Ovary (tissue), 7 donors: ENCODE measurements at regions not wholly inside any gene's neighbourhood (a gene's known extent, or its start where the extent isn't known, plus 50 kb on each side); places are given as distances from the start of the nearest gene placed in this dataset.
A peak's percentile ranks its signal among the peaks of the same experiment; 100 is the strongest.

ENCODE experiments used
- DNase-seq, 5 donors: peaks; one replicate each; pipeline ENCODE4 v3.0.0-alpha.2; 2019 to 2020
- H3K27ac ChIP-seq, 2 donors: fragments of 200-600 bp; one replicate each; pipeline versions ENCODE4 v1.5.1 to v1.8.0; 2019 to 2022
- H3K27me3 ChIP-seq: fragments of 200-600 bp; one replicate; pipeline ENCODE4 v1.8.0; 2022
- H3K36me3 ChIP-seq: fragments of 200-600 bp; sonication (generic); one replicate; pipeline ENCODE4 v1.5.1; 2019
- H3K4me1 ChIP-seq: one replicate; pipeline ENCODE4 v1.8.1; 2013; ENCODE audit warnings: mild to moderate bottlenecking, moderate library complexity; ENCODE audit not compliant: insufficient read depth
- H3K4me3 ChIP-seq: fragments of 200-600 bp; sonication (generic); one replicate; pipeline ENCODE4 v1.5.1; 2017
- H3K9me3 ChIP-seq, 2 donors: fragments of 200-600 bp in 1 of 2; sonication (generic) in 1 of 2; one replicate each; pipeline versions ENCODE4 v1.5.1 to v1.8.1; 2013 to 2019; ENCODE audit warnings: mild to moderate bottlenecking in 1 of 2, moderate library complexity in 1 of 2
- CTCF ChIP-seq, 3 donors: fragments of 450-650 bp in 2 of 3; fragments of 200-600 bp in 1 of 3; IDR thresholded peaks; one replicate each; pipeline versions ENCODE4 v1.5.1 to v1.8.0; 2016 to 2022; ENCODE audit warnings: antibody characterized with exemption in 3 of 3, mild to moderate bottlenecking in 1 of 3
- EP300 ChIP-seq: sonication (generic); formaldehyde crosslinking; IDR thresholded peaks from one replicate; pipeline ENCODE4 v1.6.1; 2017; ENCODE audit warnings: antibody characterized with exemption
- POLR2A ChIP-seq: fragments of 450-650 bp; IDR thresholded peaks from one replicate; pipeline ENCODE4 v1.6.1; 2017; ENCODE audit warnings: antibody characterized with exemption, mild to moderate bottlenecking, moderate library complexity
- WGBS, 3 donors: extraction: QIAGEN DNeasy Blood & Tissue Kit in 1 of 3; methylation state at CpG; one replicate each; pipeline versions ENCODE4 v1.1.5 to v1.1.7; 2013 to 2017; 5-methylcytosine and 5-hydroxymethylcytosine counted together
- intact Hi-C, 4 donors: fragments of 100-400 bp; cut with DNase I; formaldehyde crosslinking; loops; one replicate each; pipeline versions ENCODE4 v1.11.0 to v1.15.1; 2022 to 2023
- donor health status: DM: no; HTN: no; CAD: no; lungs with moderate emphysema.
- donor health status: DM: no; HTN: no; CAD: no.
- donor health status: Bipolar disorder and iron deficiency.
- donor health status: DM: no; HTN: no; CAD: no.
- donor health status: DM: yes; HTN: yes; CAD: no.

DNA sequence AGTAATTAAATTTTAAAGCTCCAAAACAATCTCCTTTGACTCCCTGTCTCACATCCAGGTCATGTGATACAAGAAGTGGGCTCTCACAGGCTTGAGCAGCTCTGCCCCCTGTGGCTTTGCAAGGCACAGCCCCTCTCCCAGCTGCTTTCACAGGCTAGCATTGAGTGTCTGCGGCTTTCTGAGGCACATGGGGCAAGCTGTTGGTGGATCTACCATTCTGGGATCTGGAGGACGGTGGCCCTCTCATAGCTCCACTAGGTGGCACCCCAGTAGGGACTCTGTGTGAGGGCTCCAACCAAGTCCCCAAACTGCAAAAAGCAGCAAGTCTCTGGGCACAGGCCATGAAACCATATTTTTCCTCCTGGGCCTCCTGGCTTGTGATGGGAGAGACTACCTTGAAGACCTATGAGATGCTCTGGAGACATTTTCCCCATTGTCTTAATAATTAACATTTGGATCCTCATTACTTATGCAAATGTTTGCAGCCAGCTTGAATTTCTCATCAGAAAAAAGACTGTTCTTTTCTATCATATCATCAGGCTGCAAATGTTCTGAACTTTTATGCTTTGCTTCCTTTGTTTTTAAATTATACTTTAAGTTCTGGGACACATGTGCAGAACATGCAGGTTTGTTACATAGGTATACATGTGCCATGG, 554.1 kb upstream of the OLFM3 start:
- no peaks in the 10 kb centered on the region for H3K36me3 ChIP-seq
- H3K4me3 ChIP-seq: no peak overlapping the region
- H3K27ac ChIP-seq: no peak overlapping the region
- H3K27me3 ChIP-seq: no peaks in the 10 kb centered on the region
- H3K4me1 ChIP-seq: no peaks in the 10 kb centered on the region
- no peaks in the 10 kb centered on the region for H3K9me3 ChIP-seq
- no peak for TF ChIP-seq EP300
- no peak for TF ChIP-seq CTCF (IDR thresholded peaks at IDR 0.05)
- TF ChIP-seq POLR2A: no peak
- intact Hi-C loops: no loop called here
- DNase-seq: peak in 1 of 5 donors; percentile 7
- 85 to 89% (median 86%) methylated on average over 2 of the region's 2 CpGs for WGBS, 3 donors

- 74 to 83% (median 79%) methylated on average over 2 of the region's 2 CpGs for WGBS, 3 donors
Observed at GRCh38 chr1:102546251-102546650, 549.5 kb upstream of the OLFM3 start.

DNA sequence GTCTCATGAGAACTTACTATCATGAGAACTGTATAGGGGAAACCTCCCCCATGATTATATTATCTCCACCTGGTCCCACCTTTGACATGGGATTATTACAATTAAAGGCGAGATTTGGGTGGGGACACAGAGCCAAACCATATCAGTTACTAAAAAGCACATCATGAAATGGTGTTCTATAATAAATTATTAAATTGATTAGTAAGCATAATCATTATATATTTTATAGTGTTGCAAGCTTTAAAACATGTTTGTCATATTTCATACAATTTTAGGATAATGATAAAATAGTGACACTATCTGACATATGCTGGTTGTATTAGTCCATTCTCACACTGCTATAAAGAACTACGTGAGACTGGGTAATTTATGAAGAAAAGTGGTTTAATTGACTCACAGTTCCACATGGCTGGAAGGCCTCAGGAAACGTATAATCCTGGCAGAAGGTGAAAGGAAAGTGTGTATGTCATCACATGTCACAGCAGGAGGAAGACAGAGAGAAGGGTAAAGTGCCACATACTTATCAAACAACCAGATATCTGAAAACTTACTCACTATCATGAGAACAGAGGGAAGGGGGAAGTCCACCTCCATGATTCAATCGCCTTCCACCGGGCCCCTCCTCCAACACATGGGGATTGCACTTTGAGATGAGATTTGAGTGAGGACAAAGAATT, 539.2 kb upstream of the OLFM3 start:
- Histone ChIP-seq H3K4me3 (no peak overlapping the region), H3K27me3 (no peaks in the 10 kb centered on the region), H3K36me3 (no peaks in the 10 kb centered on the region), H3K4me1 (no peaks in the 10 kb centered on the region), H3K9me3 (no peaks in the 10 kb centered on the region), H3K27ac (no peak overlapping the region)
- intact Hi-C loops: no loop called here
- DNase-seq: no peak
- WGBS, 3 donors: 69 to 80% (median 75%) methylated on average over 5 of the region's 5 CpGs
- TF ChIP-seq CTCF (IDR thresholded peaks at IDR 0.05) (no peak), POLR2A (no peak), EP300 (no peak)

More at GRCh38 chr1:102546251-102546650, 549.5 kb upstream of the OLFM3 start:
- no peaks in the 10 kb centered on the region for H3K4me1 ChIP-seq
- intact Hi-C loops: no loop called here
- no peaks in the 10 kb centered on the region for H3K9me3 ChIP-seq
- H3K36me3 ChIP-seq: no peaks in the 10 kb centered on the region
- no peak overlapping the region for H3K27ac ChIP-seq
- no peak for DNase-seq
- H3K4me3 ChIP-seq: no peak overlapping the region
- TF ChIP-seq POLR2A (no peak), CTCF (IDR thresholded peaks at IDR 0.05) (no peak), EP300 (no peak)
- H3K27me3 ChIP-seq: no peaks in the 10 kb centered on the region

- TF ChIP-seq CTCF (IDR thresholded peaks at IDR 0.05) (no peak), POLR2A (no peak), EP300 (no peak)
- WGBS, 3 donors: 78 to 81% (median 78%) methylated on average over 4 of the region's 4 CpGs
Observed at GRCh38 chr1:102531036-102531435, 534.3 kb upstream of the OLFM3 start.

More at GRCh38 chr1:102531036-102531435, 534.3 kb upstream of the OLFM3 start:
- intact Hi-C loops: no loop called here
- Histone ChIP-seq H3K4me1 (no peaks in the 10 kb centered on the region), H3K4me3 (no peak overlapping the region), H3K27ac (no peak overlapping the region), H3K27me3 (no peaks in the 10 kb centered on the region), H3K36me3 (no peaks in the 10 kb centered on the region), H3K9me3 (no peaks in the 10 kb centered on the region)
- no peak for DNase-seq
